ENCODE measurements at regions not wholly inside any gene's neighbourhood (a gene's known extent, or its start where the extent isn't known, plus 50 kb on each side); places are given as distances from the start of the nearest gene placed in this dataset.

DNA sequence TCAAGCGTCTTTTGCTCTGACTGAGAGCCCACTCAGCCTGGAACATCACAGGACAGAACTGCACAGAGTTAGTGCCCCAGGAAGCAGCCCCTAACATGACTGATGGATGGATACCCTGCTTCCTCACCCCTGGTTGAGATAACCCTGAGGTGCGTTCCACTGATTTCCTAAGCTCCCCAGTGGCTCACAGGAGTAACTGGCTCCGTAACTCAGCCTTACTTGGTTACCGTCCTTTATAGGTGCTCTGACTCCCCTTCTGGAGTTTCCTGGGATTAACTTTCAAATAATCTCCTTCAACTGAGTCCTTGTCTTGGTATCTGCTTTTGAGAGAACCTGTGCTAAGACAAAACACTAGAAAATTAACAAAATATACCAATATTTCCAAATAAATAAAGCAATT, 449.5 kb downstream of the AGTPBP1 start:
- intact Hi-C loops (cut with DNase I) = no loop called here
- ATAC-seq (no peak), DNase-seq (no peak)
- Histone ChIP-seq H3K9me3 (ENCODE audit: control insufficient read depth, low read length) (no peaks in the 10 kb centered on the region), H3K4me3 (ENCODE audit: low read length) (no peak overlapping the region), H3K4me1 (ENCODE audit: control insufficient read depth, insufficient read depth, low read length) (no peaks in the 10 kb centered on the region), H3K27me3 (ENCODE audit: control insufficient read depth, insufficient read depth) (no peaks in the 10 kb centered on the region), H3K27ac (ENCODE audit: low read length) (no peak overlapping the region)
- WGBS = 56% methylated on average over 4 of the region's 4 CpGs

DNA sequence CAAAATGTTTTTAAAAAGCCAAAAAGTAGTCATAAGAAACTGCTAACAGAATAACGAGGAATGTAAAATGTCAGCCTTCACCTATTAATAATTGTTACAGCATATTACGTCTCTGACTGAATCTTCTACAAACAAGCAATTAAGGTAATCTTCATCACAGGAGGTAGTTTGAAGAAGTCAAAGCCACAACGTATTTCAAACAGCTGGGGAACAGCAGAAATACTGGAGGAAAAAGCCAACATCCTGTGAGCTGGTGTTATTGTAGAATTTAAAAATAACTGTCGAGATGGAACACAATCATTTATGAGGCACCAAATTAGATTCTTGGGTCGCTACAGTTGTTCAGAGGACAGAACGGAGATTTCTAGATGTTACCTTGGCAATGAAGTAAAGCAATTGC, 450.5 kb downstream of the AGTPBP1 start:
- ATAC-seq (no peak), DNase-seq (no peak)
- H3K27ac ChIP-seq (ENCODE audit: low read length) = no peak overlapping the region
- H3K4me3 ChIP-seq (ENCODE audit: low read length) = no peak overlapping the region
- WGBS = 63% methylated on average over 6 of the region's 6 CpGs
- H3K27me3 ChIP-seq (ENCODE audit: control insufficient read depth, insufficient read depth) = no peaks in the 10 kb centered on the region
- H3K9me3 ChIP-seq (ENCODE audit: control insufficient read depth, low read length) = no peaks in the 10 kb centered on the region
- intact Hi-C loops (cut with DNase I) = no loop called here
- H3K4me1 ChIP-seq (ENCODE audit: control insufficient read depth, insufficient read depth, low read length) = no peaks in the 10 kb centered on the region

DNA sequence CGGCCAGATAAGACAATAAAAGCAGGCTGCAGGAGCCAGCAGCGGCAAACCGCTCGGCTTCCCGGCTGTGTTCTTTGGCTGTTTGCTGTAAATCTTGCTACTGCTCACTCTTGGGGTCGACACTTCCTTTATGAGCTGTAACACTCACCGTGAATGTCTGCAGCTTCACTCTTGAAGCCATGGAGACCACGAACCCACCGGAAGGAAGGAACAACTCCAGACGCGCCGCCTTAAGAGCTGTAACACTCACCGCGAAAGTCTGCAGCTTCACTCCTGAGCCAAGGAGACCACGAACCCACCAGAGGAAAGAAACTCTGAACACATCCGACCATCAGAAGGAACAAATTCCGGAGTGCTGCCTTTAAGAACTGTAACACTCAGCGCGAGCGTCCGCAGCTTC, 451.7 kb downstream of the AGTPBP1 start:
- WGBS = 76% methylated on average over 21 of the region's 21 CpGs
- Histone ChIP-seq H3K4me3 (ENCODE audit: low read length) (no peak overlapping the region), H3K27me3 (ENCODE audit: control insufficient read depth, insufficient read depth) (no peaks in the 10 kb centered on the region), H3K4me1 (ENCODE audit: control insufficient read depth, insufficient read depth, low read length) (no peaks in the 10 kb centered on the region), H3K27ac (ENCODE audit: low read length) (no peak overlapping the region), H3K9me3 (ENCODE audit: control insufficient read depth, low read length) (no peaks in the 10 kb centered on the region)
- DNase-seq = no peak
- ATAC-seq = no peak
- intact Hi-C loops (cut with DNase I) = no loop called here

DNA sequence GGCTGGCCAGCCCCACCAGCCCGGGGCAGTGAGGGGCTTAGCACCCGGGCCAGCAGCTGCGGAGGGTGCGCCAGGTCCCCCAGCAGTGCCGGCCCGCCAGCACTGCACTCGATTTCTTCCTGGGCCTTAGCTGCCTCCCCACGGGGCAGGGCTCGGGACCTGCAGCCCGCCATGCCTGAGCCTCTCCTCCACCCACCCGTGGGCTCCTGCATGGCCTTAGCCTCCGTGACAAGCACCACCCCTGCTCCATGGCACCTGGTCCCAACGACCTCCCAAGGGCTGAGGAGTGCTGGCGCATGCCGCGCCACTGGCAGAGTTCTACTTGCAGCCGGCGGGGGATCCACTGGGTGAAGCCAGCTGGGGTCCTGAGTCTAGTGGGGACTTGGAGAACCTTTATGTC, 452.6 kb downstream of the AGTPBP1 start:
- Histone ChIP-seq H3K4me3 (ENCODE audit: low read length) (no peak overlapping the region), H3K27me3 (ENCODE audit: control insufficient read depth, insufficient read depth) (no peaks in the 10 kb centered on the region), H3K27ac (ENCODE audit: low read length) (no peak overlapping the region), H3K4me1 (ENCODE audit: control insufficient read depth, insufficient read depth, low read length) (no peaks in the 10 kb centered on the region), H3K9me3 (ENCODE audit: control insufficient read depth, low read length) (no peaks in the 10 kb centered on the region)
- ATAC-seq (no peak), DNase-seq (peak in 1 of 3 donors; percentile 39)
- WGBS = 96% methylated on average over 18 of the region's 18 CpGs
- intact Hi-C loops (cut with DNase I) = no loop called here

DNA sequence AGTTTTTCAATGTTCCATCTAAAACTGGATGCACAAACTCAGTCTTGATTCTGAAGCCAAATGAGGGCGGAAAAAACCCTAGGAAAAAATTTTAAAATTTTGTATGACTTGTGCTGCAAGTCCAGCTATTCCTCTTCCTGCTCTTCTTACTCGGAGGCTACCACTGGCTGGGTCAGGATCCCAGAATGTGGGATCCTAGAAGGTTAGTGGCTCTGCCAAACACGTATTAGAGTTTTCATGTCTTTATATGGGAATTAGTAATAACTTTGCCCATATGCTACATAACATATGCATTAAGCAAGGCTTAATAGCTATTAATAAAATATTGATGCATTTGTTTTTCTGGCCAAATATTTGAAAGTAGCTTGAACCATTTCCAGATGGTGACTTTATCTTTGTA, 458.3 kb downstream of the AGTPBP1 start:
- H3K27ac ChIP-seq (ENCODE audit: low read length) = no peak overlapping the region
- ATAC-seq (no peak), DNase-seq (no peak)
- no peaks in the 10 kb centered on the region for H3K27me3 ChIP-seq (ENCODE audit: control insufficient read depth, insufficient read depth)
- no peaks in the 10 kb centered on the region for H3K9me3 ChIP-seq (ENCODE audit: control insufficient read depth, low read length)
- intact Hi-C loops (cut with DNase I) = no loop called here
- 85% methylated on average over 3 of the region's 3 CpGs for WGBS
- no peaks in the 10 kb centered on the region for H3K4me1 ChIP-seq (ENCODE audit: control insufficient read depth, insufficient read depth, low read length)
- H3K4me3 ChIP-seq (ENCODE audit: low read length) = no peak overlapping the region

DNA sequence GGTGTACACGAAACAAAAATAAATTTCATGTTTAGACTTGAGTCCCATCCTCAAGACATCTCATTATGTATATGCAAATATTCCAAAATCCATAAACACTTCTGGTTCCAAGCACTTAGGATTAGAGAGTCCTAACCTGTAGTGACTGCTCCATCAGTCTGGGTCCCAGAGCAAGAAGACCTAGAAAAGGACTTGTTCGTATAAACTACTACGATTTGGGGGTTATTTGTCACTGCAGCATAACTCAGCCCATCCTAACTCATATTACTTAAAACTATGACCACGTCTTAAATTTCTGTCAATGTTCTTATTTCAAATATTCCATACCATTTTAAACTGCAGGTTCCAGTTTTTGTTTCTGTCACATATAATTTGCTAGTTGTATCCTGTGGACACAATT, 463.0 kb downstream of the AGTPBP1 start:
- WGBS = 71% methylated on average over 4 of the region's 4 CpGs
- Histone ChIP-seq H3K4me3 (ENCODE audit: low read length) (no peak overlapping the region), H3K9me3 (ENCODE audit: control insufficient read depth, low read length) (no peaks in the 10 kb centered on the region), H3K27ac (ENCODE audit: low read length) (no peak overlapping the region), H3K4me1 (ENCODE audit: control insufficient read depth, insufficient read depth, low read length) (no peaks in the 10 kb centered on the region), H3K27me3 (ENCODE audit: control insufficient read depth, insufficient read depth) (no peaks in the 10 kb centered on the region)
- ATAC-seq (no peak), DNase-seq (no peak)
- intact Hi-C loops (cut with DNase I) = no loop called here

DNA sequence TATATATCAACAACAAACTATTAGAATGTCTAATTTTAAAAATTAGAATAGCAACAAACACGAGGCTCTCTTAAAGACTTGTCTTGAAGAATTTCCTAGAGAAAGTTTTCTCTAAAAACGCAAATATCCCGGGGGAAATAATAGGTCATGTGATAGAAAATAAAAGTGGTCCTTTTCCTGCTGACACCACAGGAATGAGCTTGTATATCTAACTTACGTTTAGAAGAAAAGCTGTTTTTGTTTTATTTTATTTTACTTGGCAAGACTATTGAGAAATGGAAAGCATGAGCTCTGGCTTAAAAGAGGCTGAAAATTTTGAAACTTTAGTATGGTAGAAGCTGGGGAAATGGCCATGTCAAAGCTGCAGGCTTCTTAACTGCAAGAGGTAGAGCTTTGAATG, 465.0 kb downstream of the AGTPBP1 start:
- no peak for DNase-seq
- no peak overlapping the region for H3K4me3 ChIP-seq (ENCODE audit: low read length)
- no peaks in the 10 kb centered on the region for H3K27me3 ChIP-seq (ENCODE audit: control insufficient read depth, insufficient read depth)
- intact Hi-C loops (cut with DNase I) = no loop called here
- H3K27ac ChIP-seq (ENCODE audit: low read length) = no peak overlapping the region
- no peak for ATAC-seq
- 34% methylated on average over 4 of the region's 4 CpGs for WGBS
- no peaks in the 10 kb centered on the region for H3K9me3 ChIP-seq (ENCODE audit: control insufficient read depth, low read length)
- no peaks in the 10 kb centered on the region for H3K4me1 ChIP-seq (ENCODE audit: control insufficient read depth, insufficient read depth, low read length)

DNA sequence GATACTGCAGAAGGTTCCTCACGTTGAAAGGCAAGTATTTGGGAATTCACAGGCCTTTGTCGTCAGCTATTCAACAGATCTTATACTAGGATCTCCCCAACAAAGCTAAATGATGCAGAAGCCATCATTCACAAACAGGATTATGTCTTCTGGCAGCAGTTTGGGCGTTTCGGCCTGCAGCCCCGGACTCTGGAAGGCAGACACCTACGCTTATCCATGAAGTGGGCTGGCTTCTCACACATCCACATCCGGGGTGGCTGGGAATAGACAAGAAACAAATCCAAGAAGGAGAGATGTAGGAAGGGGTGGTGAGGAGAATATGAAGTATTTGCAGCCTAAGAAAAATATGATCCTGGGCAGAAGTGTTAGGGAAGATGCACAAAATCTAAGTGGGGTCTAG, 471.9 kb downstream of the AGTPBP1 start:
- ATAC-seq (no peak), DNase-seq (no peak)
- Histone ChIP-seq H3K27ac (ENCODE audit: low read length) (no peak overlapping the region), H3K4me3 (ENCODE audit: low read length) (no peak overlapping the region), H3K27me3 (ENCODE audit: control insufficient read depth, insufficient read depth) (no peaks in the 10 kb centered on the region), H3K9me3 (ENCODE audit: control insufficient read depth, low read length) (no peaks in the 10 kb centered on the region), H3K4me1 (ENCODE audit: control insufficient read depth, insufficient read depth, low read length) (no peaks in the 10 kb centered on the region)
- 73% methylated on average over 7 of the region's 7 CpGs for WGBS
- intact Hi-C loops (cut with DNase I) = loop anchor here in 1 of 4 donors (10.0 kb wide), 1 partner anchor 875 kb away; no protein-coding TSS in a partner anchor

DNA sequence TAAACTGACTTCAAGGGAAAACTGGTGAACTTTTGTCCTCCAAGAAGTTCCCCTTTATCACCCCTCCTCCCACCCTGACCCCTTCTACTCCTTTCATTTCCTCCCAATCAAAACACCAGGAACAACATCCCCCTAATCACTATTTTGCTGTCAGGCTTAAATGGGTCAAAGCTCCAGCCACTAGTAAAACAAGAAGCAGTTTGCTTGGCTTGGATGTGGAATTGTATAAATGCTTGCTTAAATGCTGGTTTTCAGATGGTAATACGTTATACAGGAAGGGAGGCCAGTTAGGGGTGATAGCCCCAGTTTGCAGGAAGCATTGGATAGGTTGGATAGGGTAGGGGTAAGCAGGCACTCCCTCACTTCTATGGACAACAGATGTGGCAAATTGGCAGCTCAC, 473.6 kb downstream of the AGTPBP1 start:
- Histone ChIP-seq H3K27ac (ENCODE audit: low read length) (no peak overlapping the region), H3K4me3 (ENCODE audit: low read length) (no peak overlapping the region), H3K4me1 (ENCODE audit: control insufficient read depth, insufficient read depth, low read length) (no peaks in the 10 kb centered on the region), H3K9me3 (ENCODE audit: control insufficient read depth, low read length) (no peaks in the 10 kb centered on the region), H3K27me3 (ENCODE audit: control insufficient read depth, insufficient read depth) (no peaks in the 10 kb centered on the region)
- no peak for DNase-seq
- intact Hi-C loops (cut with DNase I) = loop anchor here in 1 of 4 donors (10.0 kb wide), 1 partner anchor 873 kb away; no protein-coding TSS in a partner anchor
- no peak for ATAC-seq
- WGBS = 28% methylated on average over 1 of the region's 1 CpG

DNA sequence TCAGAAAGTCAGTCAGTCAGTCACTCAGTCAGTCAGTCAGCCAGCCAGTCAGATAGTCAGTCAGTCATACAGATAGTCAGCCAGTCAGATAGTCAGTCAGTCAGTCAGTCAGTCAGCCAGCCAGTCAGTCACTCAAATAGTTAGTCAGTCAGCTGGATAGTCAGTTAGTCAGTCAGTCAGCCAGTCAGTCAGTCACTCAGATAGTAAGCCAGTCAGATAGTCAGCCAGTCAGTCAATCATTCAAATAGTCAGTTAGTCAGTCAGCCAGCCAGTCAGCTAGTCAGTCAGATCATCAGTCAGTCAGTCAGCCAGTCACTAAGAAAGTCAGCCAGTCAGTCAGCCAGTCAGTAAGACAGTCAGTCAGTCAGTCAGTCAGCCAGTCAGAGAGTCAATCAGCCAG, 477.1 kb downstream of the AGTPBP1 start:
- Histone ChIP-seq H3K9me3 (ENCODE audit: control insufficient read depth, low read length) (no peaks in the 10 kb centered on the region), H3K27ac (ENCODE audit: low read length) (no peak overlapping the region), H3K27me3 (ENCODE audit: control insufficient read depth, insufficient read depth) (no peaks in the 10 kb centered on the region), H3K4me3 (ENCODE audit: low read length) (no peak overlapping the region), H3K4me1 (ENCODE audit: control insufficient read depth, insufficient read depth, low read length) (no peaks in the 10 kb centered on the region)
- DNase-seq (no peak), ATAC-seq (no peak)
- intact Hi-C loops (cut with DNase I) = loop anchor here in 2 of 4 donors (5.0 to 10.0 kb wide), 2 partner anchors 597 to 870 kb away; partner anchors contain the start of gene NTRK2 (in 1 of the 2)

DNA sequence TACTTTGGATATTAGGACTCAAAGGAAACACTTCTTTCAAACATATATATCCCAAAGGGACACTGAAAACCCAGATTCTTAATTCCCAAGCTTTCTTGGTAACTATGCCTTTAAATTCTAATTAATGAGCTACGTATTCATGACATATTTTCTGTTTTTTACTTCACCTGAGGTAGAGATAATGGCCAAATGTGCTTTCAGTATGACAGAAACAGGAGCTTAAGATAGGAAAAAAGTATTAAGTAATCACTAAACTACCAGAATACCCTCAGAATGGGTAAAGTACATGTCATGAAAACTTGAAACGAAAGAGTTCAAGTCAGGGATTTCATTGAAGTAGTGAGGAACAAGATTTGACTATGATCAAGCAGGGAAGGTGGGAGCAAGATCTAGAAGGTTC, 478.5 kb downstream of the AGTPBP1 start:
- ATAC-seq (no peak), DNase-seq (no peak)
- H3K4me3 ChIP-seq (ENCODE audit: low read length) = no peak overlapping the region
- intact Hi-C loops (cut with DNase I) = loop anchor here in 2 of 4 donors (5.0 to 10.0 kb wide), 2 partner anchors 596 to 868 kb away; partner anchors contain the start of gene NTRK2 (in 1 of the 2)
- no peaks in the 10 kb centered on the region for H3K4me1 ChIP-seq (ENCODE audit: control insufficient read depth, insufficient read depth, low read length)
- no peaks in the 10 kb centered on the region for H3K9me3 ChIP-seq (ENCODE audit: control insufficient read depth, low read length)
- no peaks in the 10 kb centered on the region for H3K27me3 ChIP-seq (ENCODE audit: control insufficient read depth, insufficient read depth)
- 91% methylated on average over 2 of the region's 2 CpGs for WGBS
- H3K27ac ChIP-seq (ENCODE audit: low read length) = no peak overlapping the region

DNA sequence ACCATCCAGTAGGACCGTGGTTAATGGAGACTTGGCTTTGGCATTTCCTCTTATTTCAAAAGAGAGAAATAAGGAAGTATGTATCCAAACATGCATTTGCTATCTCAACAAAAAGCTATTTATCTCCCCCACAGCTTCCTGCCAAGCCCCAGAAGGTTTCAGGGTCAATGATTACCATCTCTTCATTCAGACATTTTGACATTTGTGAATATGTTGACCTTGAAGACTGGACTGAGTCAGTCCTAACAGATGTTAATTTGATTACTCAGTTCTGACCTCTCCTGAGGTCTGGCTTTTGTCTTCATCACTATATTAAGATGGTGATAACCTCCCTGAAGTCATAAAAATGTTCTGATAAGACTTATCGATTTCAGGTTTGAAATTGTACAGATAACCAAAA, 479.4 kb downstream of the AGTPBP1 start:
- Histone ChIP-seq H3K4me3 (ENCODE audit: low read length) (no peak overlapping the region), H3K27me3 (ENCODE audit: control insufficient read depth, insufficient read depth) (no peaks in the 10 kb centered on the region), H3K4me1 (ENCODE audit: control insufficient read depth, insufficient read depth, low read length) (no peaks in the 10 kb centered on the region), H3K9me3 (ENCODE audit: control insufficient read depth, low read length) (no peaks in the 10 kb centered on the region), H3K27ac (ENCODE audit: low read length) (no peak overlapping the region)
- WGBS = 13% methylated on average over 2 of the region's 2 CpGs
- ATAC-seq = no peak
- intact Hi-C loops (cut with DNase I) = loop anchor here in 2 of 4 donors (5.0 to 10.0 kb wide), 2 partner anchors 595 to 868 kb away; partner anchors contain the start of gene NTRK2 (in 1 of the 2)
- DNase-seq = no peak
